Thyroid gland (tissue), 4 donors: ENCODE measurements at regions not wholly inside any gene's neighbourhood (a gene's known extent, or its start where the extent isn't known, plus 50 kb on each side); places are given as distances from the start of the nearest gene placed in this dataset.

Experiments used
- DNase-seq, 2 donors: peaks; one replicate each; pipeline ENCODE4 v3.0.0-alpha.2; 2019
- H3K27ac ChIP-seq, 3 donors: fragments of 200-600 bp; sonication (generic); 1 replicate in 2 of 3; 2 replicates in 1 of 3; pipeline ENCODE4 v1.5.1; 2016 to 2019; ENCODE audit warnings: mild to moderate bottlenecking in 1 of 3, moderate library complexity in 1 of 3
- H3K27me3 ChIP-seq: fragments of 200-600 bp; sonication (generic); one replicate; pipeline ENCODE4 v1.5.1; 2019
- H3K36me3 ChIP-seq, 2 donors: fragments of 200-600 bp; sonication (generic); one replicate each; pipeline ENCODE4 v1.5.1; 2016 to 2019
- H3K4me1 ChIP-seq, 2 donors: fragments of 200-600 bp; sonication (generic); one replicate each; pipeline ENCODE4 v1.5.1; 2017 to 2019
- H3K4me3 ChIP-seq, 3 donors: fragments of 200-600 bp; sonication (generic); replicated peaks in 1 of 3; 1 replicate in 2 of 3; 2 replicates in 1 of 3; pipeline ENCODE4 v1.5.1; 2016; ENCODE audit warnings: mild to moderate bottlenecking in 1 of 3
- H3K9me3 ChIP-seq: fragments of 200-600 bp; sonication (generic); one replicate; pipeline ENCODE4 v1.5.1; 2017
- CTCF ChIP-seq, 6 experiments: fragments of 200-600 bp in 3 of 6; fragments of 450-650 bp in 3 of 6; sonication (generic) in 3 of 6; IDR thresholded peaks; one replicate each; pipeline ENCODE4 v1.5.1; 2016 to 2019; ENCODE audit warnings: antibody characterized with exemption in 6 of 6, mild to moderate bottlenecking in 2 of 6, inconsistent platforms in 1 of 6, moderate library complexity in 1 of 6
- POLR2A ChIP-seq, 2 donors: fragments of 450-650 bp; IDR thresholded peaks; one replicate each; pipeline ENCODE4 v1.6.1; 2017; ENCODE audit warnings: antibody characterized with exemption in 2 of 2, mild to moderate bottlenecking in 2 of 2, moderate library complexity in 1 of 2
- WGBS, 2 donors: methylation state at CpG; one replicate each; pipeline ENCODE4 v1.1.5; 2017; 5-methylcytosine and 5-hydroxymethylcytosine counted together
- intact Hi-C: fragments of 100-400 bp; cut with DNase I; formaldehyde crosslinking; loops from one replicate; pipeline ENCODE4 v1.15.1; 2023

- Histone ChIP-seq H3K27me3 (no peaks in the 10 kb centered on the region), H3K9me3 (no peaks in the 10 kb centered on the region), H3K36me3 (no peaks in the 10 kb centered on the region), H3K4me3 (no peak overlapping the region), H3K27ac (no peak overlapping the region), H3K4me1 (no peaks in the 10 kb centered on the region)
- TF ChIP-seq CTCF (IDR thresholded peaks at IDR 0.05) (no peak), POLR2A (IDR thresholded peaks at IDR 0.05) (no peak)
- intact Hi-C loops: no loop called here
- no peak for DNase-seq
- WGBS, 2 donors: 69 to 71% methylated on average over 9 of the region's 9 CpGs
Observed at GRCh38 chr5:82858151-82859025, 218.8 kb downstream of the TMEM167A start.

- TF ChIP-seq POLR2A (IDR thresholded peaks at IDR 0.05) (no peak), CTCF (IDR thresholded peaks at IDR 0.05) (no peak)
- intact Hi-C loops: no loop called here
- WGBS, 2 donors: 73 to 74% methylated on average over 5 of the region's 5 CpGs
- no peak overlapping the region for H3K4me3 ChIP-seq
- no peaks in the 10 kb centered on the region for H3K4me1 ChIP-seq
- no peak for DNase-seq
- no peaks in the 10 kb centered on the region for H3K27me3 ChIP-seq
- no peak overlapping the region for H3K27ac ChIP-seq
- H3K36me3 ChIP-seq: no peaks in the 10 kb centered on the region
- H3K9me3 ChIP-seq: no peaks in the 10 kb centered on the region
Observed at GRCh38 chr5:82855893-82856550, 221.2 kb downstream of the TMEM167A start.

GRCh38 chr5:82854956-82855355 is 222.2 kb downstream of the TMEM167A start:
- H3K27me3 ChIP-seq: no peaks in the 10 kb centered on the region
- no peak for DNase-seq
- no peaks in the 10 kb centered on the region for H3K36me3 ChIP-seq
- H3K4me3 ChIP-seq: no peak overlapping the region
- H3K9me3 ChIP-seq: no peaks in the 10 kb centered on the region
- intact Hi-C loops: no loop called here
- no peaks in the 10 kb centered on the region for H3K4me1 ChIP-seq
- H3K27ac ChIP-seq: no peak overlapping the region
- TF ChIP-seq POLR2A (IDR thresholded peaks at IDR 0.05) (no peak), CTCF (IDR thresholded peaks at IDR 0.05) (no peak)
- WGBS, 2 donors: 75 to 76% methylated on average over 3 of the region's 3 CpGs

- no peak for DNase-seq
- Histone ChIP-seq H3K4me1 (no peaks in the 10 kb centered on the region), H3K4me3 (no peak overlapping the region), H3K27me3 (no peaks in the 10 kb centered on the region), H3K9me3 (no peaks in the 10 kb centered on the region), H3K27ac (no peak overlapping the region), H3K36me3 (no peaks in the 10 kb centered on the region)
- intact Hi-C loops: no loop called here
- no peak for TF ChIP-seq POLR2A (IDR thresholded peaks at IDR 0.05)
- TF ChIP-seq CTCF (IDR thresholded peaks at IDR 0.05): no peak
- WGBS, 2 donors: 71 to 73% methylated on average over 3 of the region's 3 CpGs
Observed at GRCh38 chr5:82851471-82851870, 225.7 kb downstream of the TMEM167A start.

- TF ChIP-seq POLR2A (IDR thresholded peaks at IDR 0.05) (no peak), CTCF (IDR thresholded peaks at IDR 0.05) (no peak)
- Histone ChIP-seq H3K4me1 (no peaks in the 10 kb centered on the region), H3K4me3 (no peak overlapping the region), H3K27ac (no peak overlapping the region), H3K9me3 (no peaks in the 10 kb centered on the region), H3K27me3 (no peaks in the 10 kb centered on the region), H3K36me3 (no peaks in the 10 kb centered on the region)
- DNase-seq: no peak
- intact Hi-C loops: no loop called here
- WGBS, 2 donors: 98 to 99% methylated on average over 2 of the region's 2 CpGs
Observed at GRCh38 chr5:82850393-82850792, 226.8 kb downstream of the TMEM167A start.
